Endothelial cell of umbilical vein (primary cell): ENCODE measurements at regions not wholly inside any gene's neighbourhood (a gene's known extent, or its start where the extent isn't known, plus 50 kb on each side); places are given as distances from the start of the nearest gene placed in this dataset.

Experiments
- BruUV-seq: library from RNA; stranded (reverse); fragments of 400-500 nt; replicated peaks from 2 replicates; lab custom pipeline; 2021; lab: Mats Ljungman, UMichigan
- CTCF ChIA-PET: fragments of 300-600, 350-600 bp; sonication (Branson Sonifier 250); formaldehyde crosslinking; loops from one replicate; lab custom pipeline; 2021; ENCODE audit warnings: antibody characterized with exemption, inconsistent platforms; lab: Charles Lee
- POLR2A ChIA-PET: fragments of 300-600, 350-600 bp; sonication (Branson Sonifier 250); formaldehyde crosslinking; loops from one replicate; lab custom pipeline; 2021; ENCODE audit warnings: antibody characterized with exemption, inconsistent platforms; lab: Charles Lee
- DNase-seq: peaks from one replicate; pipeline ENCODE4 v3.0.0-alpha.2; 2011; ENCODE audit warnings: low read depth, low spot score
- FAIRE-seq: peaks from 2 replicates; lab custom pipeline; 2011; peaks lifted over from hg19 to GRCh38; lab: Jason Lieb, UNC
- H2AFZ ChIP-seq: 2 replicates; pipeline ENCODE4 v1.6.0; 2012; ENCODE audit warnings: low read depth, low read length, control low read depth, inconsistent platforms
- H3K27ac ChIP-seq: 2 replicates; pipeline ENCODE4 v1.5.1; 2011; ENCODE audit warnings: low read depth, mild to moderate bottlenecking, control low read depth, low read length, moderate library complexity; ENCODE audit not compliant: insufficient read depth
- H3K27me3 ChIP-seq, 2 experiments: 2 replicates each; pipeline versions ENCODE4 v1.6.0 to v1.6.1; 2011; ENCODE audit warnings: low read length in 2 of 2, mixed read lengths in 1 of 2; ENCODE audit not compliant: control insufficient read depth in 2 of 2, insufficient read depth in 2 of 2
- H3K36me3 ChIP-seq, 2 experiments: 2 replicates in 1 of 2; 3 replicates in 1 of 2; pipeline ENCODE4 v1.5.1; 2011; ENCODE audit warnings: low read length in 2 of 2, mild to moderate bottlenecking in 1 of 2, moderate library complexity in 1 of 2; ENCODE audit not compliant: control insufficient read depth in 2 of 2, insufficient read depth in 2 of 2; ENCODE audit errors: extremely low read depth in 1 of 2
- H3K4me1 ChIP-seq: 3 replicates; pipeline ENCODE4 v1.5.1; 2011; ENCODE audit warnings: mild to moderate bottlenecking, low read length; ENCODE audit not compliant: control insufficient read depth, insufficient read depth; ENCODE audit errors: extremely low read depth
- H3K4me2 ChIP-seq: 2 replicates; pipeline ENCODE4 v1.6.1; 2011; ENCODE audit warnings: low read length, control low read depth, mixed read lengths; ENCODE audit not compliant: insufficient read depth
- H3K4me3 ChIP-seq, 3 experiments: fragments of 200-600 bp in 1 of 3; sonication (generic), shearing (Covaris generic) in 1 of 3; replicated peaks in 1 of 3; 2 replicates each; pipeline ENCODE4 v1.5.1; 2011 to 2016; ENCODE audit warnings: control low read depth in 3 of 3, low read length in 3 of 3, mild to moderate bottlenecking in 2 of 3, inconsistent platforms in 1 of 3, low read depth in 1 of 3, moderate library complexity in 1 of 3; ENCODE audit not compliant: insufficient read depth in 1 of 3
- H3K79me2 ChIP-seq: 2 replicates; pipeline ENCODE4 v1.6.0; 2012; ENCODE audit warnings: low read length, inconsistent platforms; ENCODE audit not compliant: control insufficient read depth, insufficient read depth
- H3K9ac ChIP-seq: replicated peaks from 2 replicates; pipeline ENCODE3; 2011; ENCODE audit warnings: low read length, control low read depth; ENCODE audit not compliant: insufficient read depth; ENCODE audit errors: extremely low read depth
- H3K9me1 ChIP-seq: replicated peaks from 3 replicates; pipeline ENCODE4 v1.6.0; 2011; ENCODE audit warnings: mild to moderate bottlenecking, low read length; ENCODE audit not compliant: control insufficient read depth, insufficient read depth; ENCODE audit errors: extremely low read depth
- H3K9me3 ChIP-seq: replicated peaks from 2 replicates; pipeline ENCODE4 v1.5.1; 2012; ENCODE audit warnings: low read length, inconsistent platforms; ENCODE audit not compliant: control insufficient read depth, insufficient read depth
- H4K20me1 ChIP-seq: replicated peaks from 2 replicates; pipeline ENCODE3; 2011; ENCODE audit warnings: mild to moderate bottlenecking, low read length; ENCODE audit not compliant: control insufficient read depth, insufficient read depth; ENCODE audit errors: extremely low read depth
- CTCF ChIP-seq, 2 donors: IDR thresholded peaks; 1 replicate in 1 of 2; 2 replicates in 1 of 2; pipeline ENCODE4 v1.5.1; 2011; ENCODE audit warnings: low read length in 2 of 2, mild to moderate bottlenecking in 2 of 2, moderate library complexity in 2 of 2, control low read depth in 1 of 2, inconsistent platforms in 1 of 2, low read depth in 1 of 2; ENCODE audit not compliant: insufficient read depth in 1 of 2; ENCODE audit errors: extremely low read depth in 1 of 2
- EZH2 ChIP-seq: IDR thresholded peaks from 2 replicates; pipeline ENCODE4 v1.6.1; 2012; ENCODE audit warnings: borderline replicate concordance, low read depth, mild to moderate bottlenecking, moderate library complexity, low read length, inconsistent platforms; ENCODE audit not compliant: severe bottlenecking
- FOS ChIP-seq: IDR thresholded peaks from 2 replicates; pipeline ENCODE4 v1.6.1; 2011; ENCODE audit warnings: mild to moderate bottlenecking, low read length, moderate library complexity, borderline replicate concordance; ENCODE audit not compliant: insufficient read depth
- GATA2 ChIP-seq: IDR thresholded peaks from 2 replicates; pipeline ENCODE4 v1.7.0; 2011; ENCODE audit warnings: low read depth, mild to moderate bottlenecking, moderate library complexity, mixed read lengths, low read length; ENCODE audit not compliant: insufficient read length, insufficient read depth
- JUN ChIP-seq: IDR thresholded peaks from 2 replicates; pipeline ENCODE4 v1.6.1; 2011; ENCODE audit warnings: borderline replicate concordance, low read depth; ENCODE audit not compliant: insufficient read length, insufficient read depth
- MAX ChIP-seq: IDR thresholded peaks from 2 replicates; pipeline ENCODE4 v1.6.1; 2011; ENCODE audit not compliant: insufficient read depth, insufficient read length
- MYC ChIP-seq: IDR thresholded peaks from one replicate; pipeline ENCODE4 v1.6.1; 2011; ENCODE audit warnings: mild to moderate bottlenecking, low read depth, low read length
- POLR2A ChIP-seq: IDR thresholded peaks from 2 replicates; pipeline ENCODE4 v1.6.1; 2012; ENCODE audit warnings: low read depth, mild to moderate bottlenecking, control low read depth, low read length
- POLR2AphosphoS5 ChIP-seq: IDR thresholded peaks from 2 replicates; pipeline ENCODE4 v1.6.1; 2012; ENCODE audit warnings: low read depth, mild to moderate bottlenecking, control low read depth, low read length, moderate library complexity; ENCODE audit not compliant: insufficient read depth
- dilution Hi-C: fragments of 300-500 bp; cut with MboI; formaldehyde crosslinking; loops from one replicate; pipeline ENCODE4 v1.15.0; 2019; ENCODE audit warnings: low sequenced_read_pairs; ENCODE audit not compliant: extremely low pct_ligation_motif_present
- intact Hi-C: fragments of 100-400 bp; cut with micrococcal nuclease; formaldehyde crosslinking; loops from one replicate; pipeline ENCODE4 v1.10.0; 2022

- Histone ChIP-seq H3K4me1 (no peaks in the 10 kb centered on the region), H4K20me1 (no peaks in the 10 kb centered on the region), H3K27me3 (peaks cover 0 to 4% of the 10 kb centered on the region in 2 experiments), H3K4me2 (no peak overlapping the region), H3K27ac (no peak overlapping the region), H3K4me3 (no peak overlapping the region), H3K36me3 (no peaks in the 10 kb centered on the region), H3K9ac (no peak overlapping the region), H3K9me3 (no peaks in the 10 kb centered on the region), H3K9me1 (no peaks in the 10 kb centered on the region), H3K79me2 (no peaks in the 10 kb centered on the region), H2AFZ (no peak overlapping the region)
- dilution Hi-C loops (no loop called here), intact Hi-C loops (no loop called here)
- TF ChIP-seq JUN (no peak), POLR2AphosphoS5 (no peak), EZH2 (no peak), GATA2 (no peak), MYC (no peak), POLR2A (no peak), MAX (no peak), FOS (no peak), CTCF (IDR thresholded peaks at IDR 0.05; ENCODE audit: extremely low read depth in 1 of 2, insufficient read depth in 1 of 2, low read depth in 1 of 2, low read length in 2 of 2) (no peak)
- DNase-seq (no peak), FAIRE-seq (no peak)
- BruUV-seq = no TSS peak
- POLR2A ChIA-PET = no interaction called here
- CTCF ChIA-PET = no interaction called here
These were observed 360.6 kb upstream of the C11orf87 start for GRCh38 chr11:109061394-109061793.
